Daoy (cell line): ENCODE measurements at regions not wholly inside any gene's neighbourhood (a gene's known extent, or its start where the extent isn't known, plus 50 kb on each side); places are given as distances from the start of the nearest gene placed in this dataset.

Source experiments
- DNase-seq: peaks from one replicate; pipeline ENCODE4 v3.0.0-alpha.2; 2015; ENCODE audit warnings: low read depth

DNA sequence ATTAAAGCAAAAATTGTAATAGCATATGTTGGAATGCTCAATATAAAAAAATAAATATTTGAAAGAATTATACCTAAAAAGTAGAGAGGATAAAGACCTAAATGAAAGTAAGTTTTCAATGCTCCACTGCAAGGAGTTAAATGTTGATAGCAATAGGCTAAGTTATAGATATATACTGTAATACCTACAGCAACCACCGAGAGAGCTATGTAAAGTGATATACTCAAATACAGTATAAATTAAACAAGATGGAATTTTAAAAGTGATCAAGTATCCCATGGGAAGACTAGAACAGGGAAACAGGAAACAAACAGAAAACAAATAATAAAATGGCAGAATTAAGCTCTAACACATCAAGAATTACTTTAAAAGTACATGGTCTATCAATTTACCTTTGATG, 73.9 kb downstream of the CASP3 start:
- DNase-seq: no peak

DNA sequence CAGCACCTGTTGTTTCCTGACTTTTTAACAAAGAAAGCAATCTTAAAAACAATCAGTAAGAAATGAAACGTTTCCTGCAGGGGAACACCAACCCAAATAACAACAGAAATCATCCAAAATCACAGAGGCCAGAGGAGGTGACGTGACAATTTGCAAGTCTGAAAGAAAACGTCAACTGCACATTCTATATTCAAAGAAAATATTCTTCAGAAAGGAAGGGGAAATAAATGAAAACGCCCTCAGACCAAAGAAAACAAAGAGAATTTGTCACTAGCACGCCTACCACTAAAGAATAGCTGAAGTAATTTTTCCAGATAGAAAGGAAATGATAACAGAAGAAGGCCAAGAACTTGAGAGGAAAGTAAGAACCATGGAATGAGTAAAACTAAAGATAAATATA, 74.4 kb downstream of the CASP3 start:
- DNase-seq: no peak

DNA sequence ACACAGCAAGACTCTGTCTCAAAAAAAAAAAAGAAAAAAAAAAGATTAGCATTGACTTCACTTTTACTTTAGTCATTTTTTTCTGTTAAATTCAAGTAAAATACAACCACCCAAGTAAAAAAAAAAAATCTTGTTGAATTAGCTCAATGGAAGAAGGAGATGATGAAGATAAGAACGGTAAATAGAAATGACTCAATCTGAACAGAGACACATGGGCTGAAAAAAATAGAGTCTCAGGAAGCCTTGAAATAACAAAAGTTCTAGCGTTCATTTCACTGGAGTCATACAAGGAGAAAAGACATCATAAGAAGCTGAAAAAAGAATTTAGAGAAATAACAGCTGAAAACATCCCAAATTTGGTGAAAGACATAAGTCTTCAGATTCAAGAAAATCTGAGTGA, 75.5 kb downstream of the CASP3 start:
- DNase-seq: no peak

DNA sequence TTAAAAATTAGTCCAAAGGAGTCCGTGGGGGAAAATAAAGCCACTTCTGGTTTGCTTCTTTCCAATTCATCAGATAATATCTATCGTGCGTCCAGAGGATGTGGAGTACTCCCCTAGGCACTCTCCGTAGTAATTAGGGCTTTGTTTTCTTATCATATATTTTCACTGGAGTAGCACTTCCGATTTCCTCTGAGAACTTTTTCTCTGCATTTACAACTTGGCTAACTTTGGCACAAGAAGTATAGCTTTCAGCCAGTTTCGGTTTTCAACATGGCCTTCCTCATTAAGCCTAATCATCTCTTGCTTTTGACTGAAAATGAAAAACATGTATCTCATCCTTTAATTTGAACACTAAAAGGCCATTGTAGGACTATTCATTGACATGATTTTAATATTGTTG, 80.5 kb downstream of the CASP3 start:
- DNase-seq: no peak

DNA sequence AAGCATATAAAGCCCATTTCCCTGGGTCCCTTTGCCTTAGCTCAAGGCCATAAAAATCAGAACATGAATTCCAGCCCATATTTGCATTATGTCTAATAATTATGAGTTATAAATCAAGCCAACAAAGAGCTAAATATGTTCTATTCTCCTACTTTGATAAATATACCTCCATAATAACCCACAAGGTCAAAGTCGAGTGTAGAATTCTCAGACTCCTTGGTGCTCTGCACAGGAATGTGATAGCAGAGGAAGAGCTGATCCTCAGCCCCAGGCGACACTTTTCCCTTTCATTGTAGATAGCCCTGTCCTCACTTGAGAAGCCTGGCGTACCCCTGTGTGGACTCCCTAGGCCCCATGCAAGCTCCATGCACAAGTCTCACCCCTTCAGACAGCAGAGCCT, 85.6 kb downstream of the CASP3 start:
- no peak for DNase-seq

DNA sequence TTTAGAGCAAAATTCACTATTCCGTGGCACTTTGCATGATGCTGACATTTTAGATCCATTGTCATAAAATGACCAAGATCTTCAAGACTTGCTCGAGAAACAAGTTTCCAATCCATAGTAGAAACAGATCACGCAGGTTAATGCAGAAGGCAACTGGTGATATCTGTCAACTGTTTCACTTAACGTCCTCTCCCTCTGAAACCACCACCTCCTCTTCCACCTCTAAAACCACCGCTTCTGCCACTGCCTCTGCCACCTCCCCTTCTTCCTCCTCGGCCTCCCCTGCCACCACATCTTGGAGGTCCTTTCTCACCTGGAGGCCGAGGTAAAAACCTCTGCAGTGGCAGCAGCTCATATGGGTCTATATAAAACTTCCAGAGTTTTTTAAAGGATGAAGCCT, 84.6 kb upstream of the IRF2 start:
- no peak for DNase-seq

DNA sequence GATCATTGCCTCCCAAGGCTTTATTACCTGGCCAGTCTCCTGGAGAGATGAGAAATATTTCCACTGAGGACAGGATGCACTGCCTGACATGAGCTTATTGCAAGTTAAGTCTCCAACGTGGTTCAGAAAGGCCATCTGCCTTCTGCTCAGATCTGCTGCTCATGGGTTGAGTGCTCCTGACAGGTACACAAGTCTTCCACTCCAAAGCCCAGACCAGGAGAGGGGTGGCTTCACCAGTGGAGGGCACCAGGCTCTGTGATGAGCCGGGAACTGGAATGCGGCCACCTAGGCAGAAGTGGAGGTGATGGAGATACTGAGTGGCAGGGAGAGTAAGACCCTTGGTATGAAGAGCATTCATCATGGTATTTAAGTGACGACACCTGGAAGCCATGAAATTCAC, 79.5 kb upstream of the IRF2 start:
- no peak for DNase-seq

DNA sequence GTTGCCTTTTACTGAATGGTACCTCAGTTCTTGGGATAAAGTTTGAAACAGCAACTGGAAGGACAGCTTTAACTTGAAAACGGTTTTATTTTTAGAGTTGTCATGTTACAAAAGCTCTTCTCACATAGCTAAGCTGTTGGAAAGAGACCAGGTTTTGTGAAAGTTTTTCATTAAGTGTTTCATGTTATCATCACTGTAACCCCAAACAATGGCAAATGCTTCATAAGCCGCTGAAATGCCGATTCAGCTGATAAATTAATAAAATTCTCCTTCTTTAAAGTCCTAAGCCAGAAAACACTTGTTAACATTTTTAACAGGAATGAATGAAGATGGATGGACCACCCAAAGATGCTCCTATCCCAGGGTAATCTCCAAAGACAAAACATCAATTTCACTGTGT, 76.1 kb upstream of the IRF2 start:
- no peak for DNase-seq

DNA sequence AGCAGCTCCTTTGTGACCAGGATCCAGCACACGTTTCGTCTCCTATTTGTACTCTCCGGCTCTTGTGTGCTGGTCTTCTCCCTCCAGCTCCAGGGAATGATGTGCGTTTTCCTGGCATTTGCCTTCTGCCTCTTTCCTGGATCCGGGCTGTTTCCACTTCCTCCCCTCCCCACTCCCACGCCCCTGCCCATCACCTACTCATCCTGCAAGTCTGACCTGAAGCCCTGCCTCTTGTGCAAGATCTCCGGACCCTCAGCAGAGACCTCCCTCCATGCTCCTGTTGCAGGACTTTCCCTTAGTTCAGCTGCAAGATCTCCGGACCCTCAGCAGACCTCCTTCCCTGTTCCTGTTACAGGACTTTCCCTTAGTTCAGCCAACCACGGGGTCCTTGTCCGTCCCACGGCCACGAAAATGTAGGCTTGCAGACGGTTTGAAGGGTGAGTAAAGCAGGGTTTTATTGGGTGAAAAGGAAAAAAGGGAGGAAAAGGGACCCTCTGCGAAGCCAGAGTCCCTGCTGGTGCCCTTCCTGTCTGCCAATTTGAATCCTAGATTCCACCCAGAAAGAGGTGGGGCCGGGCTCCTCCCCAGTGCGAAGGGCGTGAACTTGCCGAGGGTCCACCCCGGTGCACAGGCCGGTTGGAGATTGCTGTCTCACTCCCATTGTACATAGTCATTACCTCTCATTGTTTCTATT, 74.4 kb upstream of the IRF2 start:
- no peak for DNase-seq

DNA sequence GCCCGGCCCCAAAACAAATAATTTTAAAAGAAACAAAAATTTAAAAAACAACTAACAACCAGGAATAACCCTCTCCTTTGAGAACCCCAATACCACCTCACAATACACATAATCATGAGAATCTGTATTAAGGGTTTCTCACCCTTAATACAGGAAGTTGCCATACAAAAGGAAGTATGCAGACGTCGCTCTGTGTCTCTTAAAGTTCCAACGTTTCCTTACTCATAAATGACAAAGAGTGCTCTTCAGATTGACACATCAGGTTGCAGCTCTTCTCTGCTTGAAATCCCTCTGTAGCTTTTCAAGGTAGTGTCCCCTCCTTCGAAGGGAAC, 73.9 kb upstream of the IRF2 start:
- DNase-seq: no peak

DNA sequence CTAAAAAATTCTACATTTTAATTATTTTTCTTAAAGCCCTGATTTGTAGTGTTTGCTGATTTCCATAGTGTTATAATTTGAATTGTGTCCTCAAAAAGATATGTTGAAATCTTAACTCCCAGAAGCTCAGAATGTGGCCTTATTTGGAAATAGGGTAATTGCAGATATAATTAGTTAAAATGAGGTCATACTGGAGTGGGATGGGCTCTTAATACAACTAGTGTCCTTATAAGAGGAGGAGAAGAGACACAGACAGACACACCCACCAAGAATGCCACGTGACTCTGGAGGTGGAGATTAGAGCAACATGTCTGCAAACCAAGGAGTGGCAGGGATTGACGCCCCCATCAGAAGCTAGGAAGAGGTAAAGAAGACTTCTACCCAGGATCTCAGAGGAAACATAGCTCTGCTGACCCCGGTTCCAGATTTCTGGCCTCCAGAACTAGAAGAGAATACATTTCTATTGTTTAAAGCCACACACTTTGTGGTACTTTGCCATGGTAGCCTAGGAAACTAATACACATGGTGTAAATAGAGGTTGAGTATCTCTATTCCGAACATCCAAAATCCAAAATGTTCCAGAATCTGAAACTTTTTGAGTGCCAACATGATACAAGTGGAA, 70.5 kb upstream of the IRF2 start:
- no peak for DNase-seq

DNA sequence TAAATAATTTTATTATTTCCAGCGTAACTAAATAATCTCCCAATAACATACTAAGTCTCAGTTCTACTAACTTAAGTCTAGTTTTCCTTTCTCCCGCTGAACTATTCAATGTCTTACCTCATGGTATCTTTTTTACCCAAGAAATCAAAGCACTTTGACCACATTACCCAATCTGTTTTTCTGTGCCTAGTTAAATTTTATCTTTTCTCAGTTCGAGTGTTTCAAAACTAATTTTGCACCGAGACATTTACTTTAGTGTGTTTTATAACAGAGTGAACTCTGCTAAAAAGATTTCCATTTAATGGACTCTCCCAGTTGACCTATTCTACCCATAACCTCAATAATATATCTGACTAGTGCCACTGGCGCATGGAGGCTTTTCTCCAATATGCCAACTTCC, 67.6 kb upstream of the IRF2 start:
- DNase-seq: no peak

DNA sequence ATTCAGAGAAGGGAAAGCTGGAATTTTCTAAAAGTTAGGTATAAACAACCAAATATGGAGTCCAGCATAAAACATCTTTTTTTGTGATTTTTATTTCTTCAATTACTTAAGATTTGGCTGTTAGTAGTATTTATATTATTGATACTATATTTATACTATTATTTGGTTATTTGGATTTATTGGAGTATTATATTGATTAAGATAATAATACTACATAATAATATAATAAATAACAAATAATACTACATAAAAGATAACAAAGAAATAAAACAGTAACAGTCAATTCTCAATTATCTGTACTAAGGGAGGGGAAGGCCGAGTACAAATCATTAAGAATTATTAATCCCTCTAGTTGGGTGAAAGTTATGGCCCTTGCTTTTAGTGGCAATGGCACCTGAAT, 66.0 kb upstream of the IRF2 start:
- no peak for DNase-seq

DNA sequence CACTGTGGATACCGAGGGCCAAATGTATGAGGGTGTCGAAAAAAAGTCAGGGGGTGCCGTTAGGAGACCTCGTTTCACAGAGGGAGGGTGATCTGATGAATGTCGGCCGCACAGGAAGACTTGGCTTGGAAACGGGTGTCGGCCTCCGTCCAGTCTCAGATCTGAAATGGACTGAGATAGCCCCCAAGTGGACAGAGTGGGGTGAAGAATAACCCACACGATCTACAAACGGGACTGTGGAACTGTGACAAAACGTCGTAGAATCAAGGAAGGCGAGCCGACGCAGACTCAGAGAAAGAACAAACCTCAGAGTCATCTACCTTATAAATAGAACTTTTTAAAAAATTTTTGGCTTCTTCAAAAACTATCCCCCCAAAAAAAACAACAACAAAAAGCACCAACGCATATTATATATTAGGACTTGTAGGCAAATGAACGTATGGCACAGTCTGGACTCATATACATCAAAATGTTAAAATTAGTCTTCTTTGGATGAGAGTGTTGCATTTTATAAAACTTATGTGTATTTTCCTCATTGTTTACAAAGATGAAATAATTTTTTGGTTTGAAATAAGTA, 63.8 kb upstream of the IRF2 start:
- DNase-seq: peak; percentile 78

DNA sequence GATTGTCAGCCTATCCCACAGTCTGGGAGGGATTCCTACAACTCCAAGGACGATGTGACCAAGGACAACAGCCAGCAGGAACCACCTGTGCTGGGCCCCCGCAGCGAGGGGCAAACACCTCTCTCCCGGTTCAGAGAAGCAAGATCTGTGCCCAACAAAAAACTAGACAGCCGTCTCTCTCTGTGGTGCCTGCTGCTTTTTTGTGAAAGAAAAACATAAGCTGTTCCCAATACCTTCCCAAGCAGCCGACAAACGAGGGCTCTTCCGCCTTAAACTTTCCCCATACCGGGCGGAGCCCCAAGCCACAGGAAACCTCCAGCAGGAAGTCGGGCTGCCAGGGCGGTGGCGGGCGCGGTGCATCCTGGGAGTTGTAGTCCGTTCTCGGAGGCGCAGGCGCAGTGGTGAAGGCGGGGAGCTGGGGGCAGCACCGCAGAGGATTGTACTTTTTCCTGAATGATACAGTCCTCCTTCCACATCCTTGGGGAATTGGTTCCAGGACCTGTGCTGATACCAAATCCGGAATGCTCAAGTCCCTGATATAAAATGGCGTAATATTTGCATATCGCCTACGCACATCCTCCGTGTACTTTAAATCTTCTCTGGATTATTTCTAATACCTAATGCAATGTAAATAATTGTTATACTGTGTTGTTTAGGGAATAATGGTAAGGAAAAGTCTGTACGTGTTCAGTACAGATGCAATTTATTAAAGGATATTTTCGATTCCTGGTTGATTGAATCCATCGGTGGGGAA, 63.1 kb upstream of the IRF2 start:
- DNase-seq: peak; percentile 95

DNA sequence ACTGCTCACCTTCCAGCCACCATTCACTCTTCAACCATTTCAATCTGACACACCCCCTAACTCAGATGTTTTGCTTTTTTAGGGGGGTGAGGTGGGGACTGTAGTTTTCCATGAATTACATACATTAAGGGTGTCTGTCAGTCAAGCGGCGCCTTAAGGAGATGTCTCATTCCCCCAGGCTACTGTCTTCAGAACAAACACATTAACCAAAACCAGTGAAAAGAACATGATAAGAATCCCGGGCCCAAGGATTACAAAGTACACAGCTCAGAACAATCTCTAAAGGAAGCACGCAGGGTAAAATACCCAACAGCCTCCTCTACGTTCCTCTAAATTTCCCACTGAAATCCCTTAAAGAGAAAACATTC, 62.5 kb upstream of the IRF2 start:
- no peak for DNase-seq

DNA sequence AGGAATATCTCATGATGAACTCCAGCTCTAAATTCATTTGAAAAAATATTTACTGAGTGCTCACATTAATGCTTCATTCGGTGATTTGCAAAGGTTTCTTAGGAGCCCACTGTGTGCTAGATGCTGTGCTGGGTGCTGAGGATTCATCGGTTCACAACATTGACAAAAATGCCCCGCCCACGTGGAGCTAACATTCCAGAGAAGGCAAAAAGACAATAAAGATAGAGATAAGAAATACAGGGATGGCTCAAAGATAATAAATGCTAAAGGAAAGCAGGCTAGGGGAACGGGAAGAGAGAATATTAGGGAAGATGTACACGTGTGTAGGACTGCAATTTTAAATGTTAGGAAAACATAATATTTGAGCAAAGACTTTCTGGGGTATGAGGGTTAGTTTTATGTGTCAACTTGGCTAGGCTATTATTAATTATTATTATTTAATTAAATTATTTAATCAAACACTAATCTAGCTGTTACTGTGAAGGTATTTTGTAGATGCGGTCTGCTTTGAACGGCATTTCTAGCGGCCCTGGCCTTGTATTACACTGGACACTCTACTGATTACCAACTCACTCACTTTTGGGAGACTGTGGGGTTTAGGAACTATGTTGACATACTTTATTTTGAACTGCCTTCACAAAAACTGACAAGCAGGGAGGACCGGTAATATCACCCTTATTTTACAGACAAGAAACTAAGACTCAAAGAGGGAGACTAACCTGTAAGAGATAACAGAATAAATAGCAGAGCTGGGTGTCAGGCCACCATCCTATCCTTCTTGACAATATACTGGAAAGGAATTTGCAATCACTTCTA, 61.9 kb upstream of the IRF2 start:
- no peak for DNase-seq

DNA sequence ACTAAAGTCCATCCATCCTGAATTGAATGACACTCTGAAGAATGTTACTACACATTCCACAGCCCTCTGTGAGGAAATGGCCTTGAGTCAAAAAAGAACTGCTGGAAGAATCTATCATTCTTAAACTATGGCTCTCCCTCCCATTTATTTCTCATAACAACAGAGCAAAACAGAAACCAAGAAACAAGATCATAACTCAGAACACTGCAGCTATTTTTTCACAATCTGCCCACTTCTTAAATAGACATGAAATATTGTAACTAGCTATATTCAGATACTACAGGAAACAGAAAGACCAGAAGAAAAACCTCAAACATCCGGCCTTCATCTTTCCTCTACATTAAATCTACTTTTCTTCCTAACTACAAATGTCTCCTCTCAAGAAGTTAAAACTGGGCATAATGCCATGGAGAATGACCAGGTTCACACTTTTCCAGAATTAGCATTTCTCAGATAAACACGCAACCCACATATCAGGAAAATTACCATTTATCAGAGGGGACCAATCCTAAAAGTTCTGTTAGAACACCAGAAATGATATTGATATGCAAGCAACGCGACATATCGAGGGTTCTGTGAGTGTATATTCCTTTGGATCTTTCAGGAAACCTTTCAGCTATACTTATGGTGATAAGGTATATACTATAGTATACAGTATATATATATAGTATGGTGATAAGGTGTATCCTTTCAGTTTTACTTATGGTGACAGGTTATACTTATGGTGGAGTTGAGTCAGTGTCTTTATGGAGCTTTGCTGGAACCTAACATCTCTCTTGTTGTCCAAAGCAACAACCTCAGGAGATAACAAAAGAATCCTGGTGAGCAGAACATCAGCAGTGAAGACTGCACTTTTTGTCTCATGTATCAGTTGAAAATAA, 60.4 kb upstream of the IRF2 start:
- no peak for DNase-seq

DNA sequence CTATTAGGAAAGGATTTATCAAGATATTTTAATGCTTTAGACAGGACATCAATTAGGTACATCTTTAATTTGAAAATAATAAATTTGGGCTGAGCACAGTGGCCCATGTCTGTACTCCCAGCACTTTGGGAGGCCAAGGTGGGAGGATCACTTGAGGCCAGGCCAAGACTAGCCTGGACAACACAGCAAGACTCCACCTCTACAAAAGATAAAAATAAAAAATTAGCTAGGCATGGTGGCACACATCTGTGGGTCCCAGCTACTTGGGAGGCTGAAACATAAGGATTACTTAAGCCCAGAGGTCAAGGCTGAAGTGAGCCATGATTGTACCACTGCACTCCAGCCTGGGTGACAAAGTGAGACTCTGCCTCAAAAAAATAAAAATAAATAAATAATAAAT, 59.6 kb upstream of the IRF2 start:
- no peak for DNase-seq

DNA sequence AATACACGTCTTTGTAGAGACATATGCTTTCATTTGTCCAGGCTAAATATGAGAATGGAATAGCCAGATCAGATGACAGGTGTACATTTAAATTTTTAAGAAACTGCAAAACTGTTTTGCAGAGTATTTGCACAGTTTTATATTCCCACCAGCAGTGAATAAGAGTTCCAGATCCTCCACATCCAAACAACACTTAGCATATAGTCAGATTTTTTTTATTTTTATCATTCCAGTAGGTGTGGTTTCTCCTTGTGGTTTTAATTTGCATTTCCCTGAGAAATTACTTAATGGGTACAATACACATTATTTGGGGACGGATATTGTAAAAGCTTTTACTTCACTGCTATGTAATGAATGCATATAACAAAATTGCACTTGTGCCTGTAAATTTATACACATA, 56.7 kb upstream of the IRF2 start:
- DNase-seq: no peak

DNA sequence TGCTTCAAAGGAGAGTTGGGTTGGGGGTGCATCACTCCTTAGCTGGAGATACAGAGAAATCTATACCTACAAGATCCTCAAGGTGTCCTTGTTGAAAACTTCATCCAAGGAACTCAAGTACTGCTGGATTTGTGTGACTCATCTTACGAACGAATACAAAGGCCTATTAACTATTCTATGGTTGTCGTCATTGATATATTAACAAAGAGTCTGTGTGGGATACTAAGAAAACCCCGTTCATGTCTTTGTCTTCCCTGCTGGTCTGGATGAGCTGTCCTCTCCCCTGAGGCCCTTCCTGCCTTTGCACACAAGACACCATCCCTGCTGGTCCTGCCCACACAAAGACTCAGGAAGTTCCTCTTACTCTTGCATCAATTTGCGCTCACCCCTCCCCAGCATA, 54.9 kb upstream of the IRF2 start:
- no peak for DNase-seq
